ENCODE measurements at regions not wholly inside any gene's neighbourhood (a gene's known extent, or its start where the extent isn't known, plus 50 kb on each side); places are given as distances from the start of the nearest gene placed in this dataset.

DNA sequence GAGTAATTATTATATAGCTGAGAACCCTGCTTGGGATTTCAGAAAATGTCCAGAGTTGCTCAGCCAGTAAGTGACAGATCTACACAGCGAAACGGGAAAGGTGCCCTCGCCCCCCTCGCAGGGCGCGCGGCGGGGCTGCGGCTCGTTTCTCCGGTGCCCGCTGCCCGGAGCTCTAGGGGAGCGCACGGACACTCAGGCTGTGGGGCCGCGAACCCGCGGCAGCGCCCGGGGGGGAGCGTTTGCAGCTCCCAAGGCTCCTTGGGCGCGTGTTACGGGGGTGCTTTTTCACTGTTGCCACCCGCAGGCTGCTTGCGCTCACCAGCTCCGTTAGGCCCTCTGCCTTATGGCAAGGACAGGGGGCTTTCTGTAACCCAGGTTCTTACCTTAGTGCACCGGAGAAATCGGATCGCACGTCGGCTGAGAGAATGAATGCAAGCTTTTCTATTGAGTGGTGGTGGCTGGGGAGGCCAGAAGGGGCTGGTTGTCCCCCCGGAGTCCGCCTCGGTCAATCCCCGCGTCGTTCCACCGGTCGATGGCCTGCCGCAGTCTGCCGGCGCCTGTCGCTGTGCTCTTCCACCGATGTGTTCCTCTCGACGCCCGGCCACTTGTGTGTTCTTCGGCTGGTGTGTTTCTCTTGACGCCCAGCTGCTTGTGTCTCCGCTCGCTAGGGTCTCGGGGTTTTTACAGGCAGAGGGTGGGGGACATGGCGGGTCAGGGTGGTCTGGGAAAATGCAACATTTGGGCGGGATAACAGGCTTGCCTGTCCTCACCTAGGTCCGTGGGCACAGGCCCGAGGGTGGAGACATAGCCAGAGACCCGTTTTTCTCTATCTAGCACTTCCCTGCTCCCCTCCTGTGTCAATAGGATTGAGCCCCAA is 758.8 kb upstream of the DDX18 start:
- no peak for TF ChIP-seq POLR2A (IDR thresholded peaks at IDR 0.05; ENCODE audit: low read depth, low read length)
- FAIRE-seq (no peak), DNase-seq (ENCODE audit: insufficient read length, low spot score) (no peak)

- DNase-seq (ENCODE audit: insufficient read length, low spot score), result no peak
- FAIRE-seq, result no peak
- TF ChIP-seq POLR2A (IDR thresholded peaks at IDR 0.05; ENCODE audit: low read depth, low read length), result no peak
Measured at GRCh38 chr2:117056376-117056748, 758.1 kb upstream of the DDX18 start.

DNA sequence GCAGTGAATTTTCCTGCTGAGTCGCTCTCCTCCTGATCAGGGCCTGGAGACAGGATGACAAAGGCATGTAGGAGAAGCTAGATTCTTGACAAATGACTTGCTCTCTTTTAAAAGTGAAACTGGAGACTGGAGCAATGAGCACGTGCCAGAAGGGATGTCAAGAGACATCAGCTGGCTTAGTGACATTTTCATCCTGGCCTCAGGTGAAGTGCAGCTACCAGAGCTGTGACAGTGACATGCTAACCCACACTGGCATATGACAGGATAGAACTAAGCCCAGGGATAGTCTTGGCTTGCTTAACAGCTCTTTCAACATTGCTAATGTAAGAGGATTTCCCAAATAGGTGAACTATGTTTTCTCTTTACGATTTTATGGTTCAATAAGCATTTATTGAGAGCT is 757.5 kb upstream of the DDX18 start:
- DNase-seq (ENCODE audit: insufficient read length, low spot score) (no peak), FAIRE-seq (no peak)
- TF ChIP-seq POLR2A (IDR thresholded peaks at IDR 0.05; ENCODE audit: low read depth, low read length), result no peak

DNA sequence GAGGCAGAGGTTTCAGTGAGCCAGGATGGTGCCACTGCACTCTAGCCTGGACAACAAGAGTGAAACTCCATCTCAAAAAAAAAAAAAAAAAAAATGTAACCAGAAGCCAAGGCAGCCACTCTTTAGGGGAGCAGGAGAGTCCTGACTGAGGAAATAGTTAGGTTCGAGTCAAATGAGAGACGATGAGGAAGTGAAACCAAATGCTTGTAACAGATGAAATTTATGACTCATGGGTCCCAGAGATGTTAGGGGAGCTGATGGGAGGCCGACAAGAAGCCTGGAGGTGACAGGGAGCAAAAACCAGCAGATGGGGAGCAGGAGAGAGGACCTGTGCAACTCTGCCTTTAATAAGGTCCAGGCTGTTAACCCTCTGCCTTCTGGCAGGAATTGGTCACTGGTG is 756.1 kb upstream of the DDX18 start:
- DNase-seq (ENCODE audit: insufficient read length, low spot score), result no peak
- no peak for FAIRE-seq
- TF ChIP-seq POLR2A (IDR thresholded peaks at IDR 0.05; ENCODE audit: low read depth, low read length), result no peak

- TF ChIP-seq POLR2A (IDR thresholded peaks at IDR 0.05; ENCODE audit: low read depth, low read length), result no peak
- FAIRE-seq (no peak), DNase-seq (ENCODE audit: insufficient read length, low spot score) (no peak)
Measured at GRCh38 chr2:117064021-117064420, 750.5 kb upstream of the DDX18 start.

DNA sequence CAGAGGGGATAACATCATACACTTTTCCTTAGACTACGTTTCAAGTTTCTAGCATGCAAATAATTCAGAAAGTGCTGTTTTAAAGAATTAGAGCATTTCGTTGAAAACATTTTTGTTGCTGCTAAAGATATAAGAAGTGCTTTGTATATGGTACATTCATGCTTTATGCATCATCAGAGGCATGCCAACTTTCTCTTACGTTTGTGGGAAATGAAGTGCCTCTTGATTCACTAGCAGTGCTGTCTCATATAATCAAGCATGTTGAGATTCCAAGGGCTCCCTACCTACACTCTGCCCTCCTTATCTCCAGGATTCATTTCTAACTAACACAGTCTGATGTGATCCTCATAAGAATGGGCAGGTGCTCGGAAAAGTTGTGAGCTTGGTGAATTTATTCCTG is 748.6 kb upstream of the DDX18 start:
- no peak for DNase-seq (ENCODE audit: insufficient read length, low spot score)
- TF ChIP-seq POLR2A (IDR thresholded peaks at IDR 0.05; ENCODE audit: low read depth, low read length), result no peak
- FAIRE-seq, result no peak

GRCh38 chr2:117067900-117068299 is 746.6 kb upstream of the DDX18 start:
- FAIRE-seq, result no peak

DNA sequence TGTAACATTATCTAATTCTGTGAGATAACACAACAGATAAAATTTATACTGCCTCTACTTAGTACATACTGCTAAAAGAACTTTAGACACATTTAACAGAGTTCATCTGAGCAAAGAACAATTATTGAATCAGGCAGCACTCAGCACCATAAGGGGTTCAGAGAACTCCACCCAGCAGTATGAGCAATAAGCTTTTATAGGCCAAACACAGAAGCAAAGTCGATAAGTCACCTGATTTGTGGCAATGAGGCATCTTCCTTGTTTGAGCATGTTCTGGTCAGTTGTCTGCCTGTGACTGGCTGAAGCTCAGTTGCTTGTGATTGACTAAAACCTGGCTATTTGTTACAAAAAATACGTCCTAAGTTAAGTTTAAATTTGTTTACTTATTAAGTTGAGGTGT is 746.1 kb upstream of the DDX18 start:
- no peak for TF ChIP-seq POLR2A (IDR thresholded peaks at IDR 0.05; ENCODE audit: low read depth, low read length)
- DNase-seq (ENCODE audit: insufficient read length, low spot score), result no peak
- no peak for FAIRE-seq

More at GRCh38 chr2:117067900-117068299, 746.6 kb upstream of the DDX18 start:
- DNase-seq (ENCODE audit: insufficient read length, low spot score), result no peak
- no peak for TF ChIP-seq POLR2A (IDR thresholded peaks at IDR 0.05; ENCODE audit: low read depth, low read length)

DNA sequence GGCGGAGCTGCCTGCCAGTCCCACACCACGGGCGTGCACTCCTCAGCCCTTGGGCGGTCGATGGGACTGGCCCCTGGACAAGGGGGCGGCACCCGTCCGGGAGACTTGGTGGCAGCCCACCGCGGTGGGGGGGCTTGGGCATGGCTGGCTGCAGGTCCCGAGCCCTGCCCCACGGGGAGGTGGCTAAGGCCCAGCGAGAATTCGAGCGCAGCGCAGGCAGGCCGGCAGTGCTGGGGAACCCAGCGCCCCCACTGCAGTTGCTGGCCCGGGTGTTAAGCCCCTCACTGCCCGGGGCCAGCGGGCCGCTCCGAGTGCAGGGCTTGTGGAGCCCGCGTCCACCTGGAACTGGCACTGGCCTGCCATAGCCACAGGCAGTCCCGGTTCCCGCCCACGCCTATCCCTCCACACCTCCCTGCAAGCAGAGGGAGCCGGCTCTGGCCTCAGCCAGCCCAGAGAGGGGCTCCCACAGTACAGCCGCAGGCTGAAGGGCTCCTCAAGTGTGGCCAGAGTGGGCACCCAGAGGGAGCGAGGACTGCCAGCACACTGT is 742.9 kb upstream of the DDX18 start:
- DNase-seq (ENCODE audit: insufficient read length, low spot score), result no peak
- TF ChIP-seq POLR2A (IDR thresholded peaks at IDR 0.05; ENCODE audit: low read depth, low read length), result no peak
- no peak for FAIRE-seq

- FAIRE-seq, result no peak
- no peak for TF ChIP-seq POLR2A (IDR thresholded peaks at IDR 0.05; ENCODE audit: low read depth, low read length)
Measured at GRCh38 chr2:117074756-117075155, 739.7 kb upstream of the DDX18 start.

GRCh38 chr2:117085256-117085655 is 729.2 kb upstream of the DDX18 start:
- no peak for FAIRE-seq
- no peak for TF ChIP-seq POLR2A (IDR thresholded peaks at IDR 0.05; ENCODE audit: low read depth, low read length)
- DNase-seq (ENCODE audit: insufficient read length, low spot score), result no peak

More at GRCh38 chr2:117074756-117075155, 739.7 kb upstream of the DDX18 start:
- DNase-seq (ENCODE audit: insufficient read length, low spot score), result no peak

DNA sequence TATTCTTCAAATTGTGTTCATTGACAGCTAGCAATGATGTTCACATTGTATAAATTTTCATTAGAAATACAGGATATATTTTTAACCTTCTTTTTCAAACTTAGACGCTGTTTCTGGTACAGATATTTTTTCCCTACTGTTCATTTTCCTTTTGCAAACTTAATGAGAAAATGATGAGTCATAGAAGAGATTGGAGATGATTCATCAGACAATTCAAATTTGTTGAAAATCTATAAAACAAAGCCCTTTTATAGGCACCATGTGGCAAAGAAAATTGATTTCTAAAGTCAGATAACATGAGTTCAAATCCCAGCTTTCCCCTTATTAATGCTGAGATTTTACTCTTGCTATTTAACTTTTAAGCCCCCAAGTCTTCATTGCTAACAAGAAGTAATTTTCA is 728.8 kb upstream of the DDX18 start:
- no peak for TF ChIP-seq POLR2A (IDR thresholded peaks at IDR 0.05; ENCODE audit: low read depth, low read length)
- no peak for DNase-seq (ENCODE audit: insufficient read length, low spot score)
- no peak for FAIRE-seq

DNA sequence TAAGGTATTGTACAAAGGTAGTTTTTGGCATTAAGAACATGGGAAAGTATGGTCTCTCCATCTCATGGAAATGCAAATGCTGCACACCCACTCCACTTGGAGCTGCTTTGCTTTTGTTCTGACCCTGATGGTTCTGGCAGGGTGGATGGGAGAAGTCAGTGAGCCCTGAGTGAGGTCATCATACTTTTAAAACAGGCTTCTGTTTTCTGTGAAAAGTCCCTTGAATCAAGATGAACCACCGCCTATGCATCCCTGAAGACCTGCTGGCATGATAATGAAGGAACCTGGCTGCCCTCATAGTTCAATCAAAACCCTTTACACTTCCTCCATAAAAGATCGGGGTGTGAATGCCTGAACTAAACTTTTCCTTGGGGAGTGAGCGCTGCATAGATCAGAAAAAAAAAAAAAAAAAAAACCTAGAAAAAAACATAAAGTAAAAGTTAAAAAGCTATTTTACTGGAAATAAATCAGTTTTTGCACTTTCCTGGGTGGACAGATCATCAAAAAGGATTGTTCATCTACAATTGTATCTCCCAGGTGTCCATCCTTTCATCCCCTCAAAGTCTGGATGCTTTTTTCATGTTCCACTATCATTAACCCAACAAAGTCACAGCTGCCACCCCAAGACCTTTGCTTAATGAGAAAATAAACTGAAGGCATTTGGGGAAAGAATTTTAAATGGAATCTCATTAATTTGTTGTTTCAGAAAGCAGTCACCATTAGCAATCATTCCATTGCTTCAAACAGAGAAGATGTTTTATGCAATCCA is 728.1 kb upstream of the DDX18 start:
- TF ChIP-seq POLR2A (IDR thresholded peaks at IDR 0.05; ENCODE audit: low read depth, low read length), result no peak
- DNase-seq (ENCODE audit: insufficient read length, low spot score) (no peak), FAIRE-seq (no peak)

GRCh38 chr2:117086943-117087250 is 727.6 kb upstream of the DDX18 start:
- FAIRE-seq (no peak), DNase-seq (ENCODE audit: insufficient read length, low spot score) (no peak)
- TF ChIP-seq POLR2A (IDR thresholded peaks at IDR 0.05; ENCODE audit: low read depth, low read length), result no peak

Data from H54 (cell line).